OCI-LY1 (cell line): ENCODE measurements at regions not wholly inside any gene's neighbourhood (a gene's known extent, or its start where the extent isn't known, plus 50 kb on each side); places are given as distances from the start of the nearest gene placed in this dataset.

ENCODE experiments used
- EZH2 ChIP-seq: fragments of 200-600 bp; sonication (generic), shearing (Covaris generic); IDR thresholded peaks from 2 replicates; pipeline ENCODE4 v1.8.0; 2017; ENCODE audit warnings: borderline replicate concordance, mixed run types, mild to moderate bottlenecking, antibody characterized with exemption, low read length, moderate library complexity, mixed read lengths
- TF ChIP-seq, protein P1 (sequence below): fragments of 200-600 bp; sonication (generic), shearing (Covaris generic); IDR thresholded peaks from 2 replicates; pipeline ENCODE4 v1.5.1; 2017; ENCODE audit warnings: mild to moderate bottlenecking, antibody characterized with exemption, low read length, moderate library complexity, mixed read lengths

DNA sequence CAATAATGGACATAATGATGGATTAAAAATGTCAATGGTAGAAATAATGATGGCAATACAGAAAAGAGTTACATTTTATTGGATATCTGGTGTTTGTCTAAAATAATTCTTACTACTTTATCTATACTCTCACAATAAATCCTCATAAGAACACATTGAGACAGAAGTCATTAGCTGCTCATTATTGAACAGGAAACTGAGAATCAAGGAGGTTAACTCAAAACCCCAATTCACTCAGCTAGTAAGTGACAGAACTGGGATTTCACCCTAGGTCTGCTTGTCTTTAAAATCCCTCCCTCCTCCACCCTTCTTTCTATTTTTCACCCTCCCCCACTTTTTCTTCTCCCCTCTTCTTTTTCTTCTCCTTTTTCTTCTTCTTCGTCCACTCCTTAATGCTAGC lies 285.8 kb upstream of the TNC start:
- TF ChIP-seq, protein P1, sequence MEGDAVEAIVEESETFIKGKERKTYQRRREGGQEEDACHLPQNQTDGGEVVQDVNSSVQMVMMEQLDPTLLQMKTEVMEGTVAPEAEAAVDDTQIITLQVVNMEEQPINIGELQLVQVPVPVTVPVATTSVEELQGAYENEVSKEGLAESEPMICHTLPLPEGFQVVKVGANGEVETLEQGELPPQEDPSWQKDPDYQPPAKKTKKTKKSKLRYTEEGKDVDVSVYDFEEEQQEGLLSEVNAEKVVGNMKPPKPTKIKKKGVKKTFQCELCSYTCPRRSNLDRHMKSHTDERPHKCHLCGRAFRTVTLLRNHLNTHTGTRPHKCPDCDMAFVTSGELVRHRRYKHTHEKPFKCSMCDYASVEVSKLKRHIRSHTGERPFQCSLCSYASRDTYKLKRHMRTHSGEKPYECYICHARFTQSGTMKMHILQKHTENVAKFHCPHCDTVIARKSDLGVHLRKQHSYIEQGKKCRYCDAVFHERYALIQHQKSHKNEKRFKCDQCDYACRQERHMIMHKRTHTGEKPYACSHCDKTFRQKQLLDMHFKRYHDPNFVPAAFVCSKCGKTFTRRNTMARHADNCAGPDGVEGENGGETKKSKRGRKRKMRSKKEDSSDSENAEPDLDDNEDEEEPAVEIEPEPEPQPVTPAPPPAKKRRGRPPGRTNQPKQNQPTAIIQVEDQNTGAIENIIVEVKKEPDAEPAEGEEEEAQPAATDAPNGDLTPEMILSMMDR: no peak
- no peak for TF ChIP-seq EZH2
